Endothelial cell of umbilical vein (primary cell): ENCODE measurements at regions not wholly inside any gene's neighbourhood (a gene's known extent, or its start where the extent isn't known, plus 50 kb on each side); places are given as distances from the start of the nearest gene placed in this dataset.

Experiments used
- BruUV-seq: library from RNA; stranded (reverse); fragments of 400-500 nt; replicated peaks from 2 replicates; lab custom pipeline; 2021; lab: Mats Ljungman, UMichigan
- CTCF ChIA-PET: fragments of 300-600, 350-600 bp; sonication (Branson Sonifier 250); formaldehyde crosslinking; loops from one replicate; lab custom pipeline; 2021; ENCODE audit warnings: antibody characterized with exemption, inconsistent platforms; lab: Charles Lee
- POLR2A ChIA-PET: fragments of 300-600, 350-600 bp; sonication (Branson Sonifier 250); formaldehyde crosslinking; loops from one replicate; lab custom pipeline; 2021; ENCODE audit warnings: antibody characterized with exemption, inconsistent platforms; lab: Charles Lee
- DNase-seq: peaks from one replicate; pipeline ENCODE4 v3.0.0-alpha.2; 2011; ENCODE audit warnings: low read depth, low spot score
- FAIRE-seq: peaks from 2 replicates; lab custom pipeline; 2011; peaks lifted over from hg19 to GRCh38; lab: Jason Lieb, UNC
- H2AFZ ChIP-seq: 2 replicates; pipeline ENCODE4 v1.6.0; 2012; ENCODE audit warnings: low read depth, low read length, control low read depth, inconsistent platforms
- H3K27ac ChIP-seq: 2 replicates; pipeline ENCODE4 v1.5.1; 2011; ENCODE audit warnings: low read depth, mild to moderate bottlenecking, control low read depth, low read length, moderate library complexity; ENCODE audit not compliant: insufficient read depth
- H3K27me3 ChIP-seq, 2 experiments: 2 replicates each; pipeline versions ENCODE4 v1.6.0 to v1.6.1; 2011; ENCODE audit warnings: low read length in 2 of 2, mixed read lengths in 1 of 2; ENCODE audit not compliant: control insufficient read depth in 2 of 2, insufficient read depth in 2 of 2
- H3K36me3 ChIP-seq, 2 experiments: 2 replicates in 1 of 2; 3 replicates in 1 of 2; pipeline ENCODE4 v1.5.1; 2011; ENCODE audit warnings: low read length in 2 of 2, mild to moderate bottlenecking in 1 of 2, moderate library complexity in 1 of 2; ENCODE audit not compliant: control insufficient read depth in 2 of 2, insufficient read depth in 2 of 2; ENCODE audit errors: extremely low read depth in 1 of 2
- H3K4me1 ChIP-seq: 3 replicates; pipeline ENCODE4 v1.5.1; 2011; ENCODE audit warnings: mild to moderate bottlenecking, low read length; ENCODE audit not compliant: control insufficient read depth, insufficient read depth; ENCODE audit errors: extremely low read depth
- H3K4me2 ChIP-seq: 2 replicates; pipeline ENCODE4 v1.6.1; 2011; ENCODE audit warnings: low read length, control low read depth, mixed read lengths; ENCODE audit not compliant: insufficient read depth
- H3K4me3 ChIP-seq, 3 experiments: fragments of 200-600 bp in 1 of 3; sonication (generic), shearing (Covaris generic) in 1 of 3; replicated peaks in 1 of 3; 2 replicates each; pipeline ENCODE4 v1.5.1; 2011 to 2016; ENCODE audit warnings: control low read depth in 3 of 3, low read length in 3 of 3, mild to moderate bottlenecking in 2 of 3, inconsistent platforms in 1 of 3, low read depth in 1 of 3, moderate library complexity in 1 of 3; ENCODE audit not compliant: insufficient read depth in 1 of 3
- H3K79me2 ChIP-seq: 2 replicates; pipeline ENCODE4 v1.6.0; 2012; ENCODE audit warnings: low read length, inconsistent platforms; ENCODE audit not compliant: control insufficient read depth, insufficient read depth
- H3K9ac ChIP-seq: replicated peaks from 2 replicates; pipeline ENCODE3; 2011; ENCODE audit warnings: low read length, control low read depth; ENCODE audit not compliant: insufficient read depth; ENCODE audit errors: extremely low read depth
- H3K9me1 ChIP-seq: replicated peaks from 3 replicates; pipeline ENCODE4 v1.6.0; 2011; ENCODE audit warnings: mild to moderate bottlenecking, low read length; ENCODE audit not compliant: control insufficient read depth, insufficient read depth; ENCODE audit errors: extremely low read depth
- H3K9me3 ChIP-seq: replicated peaks from 2 replicates; pipeline ENCODE4 v1.5.1; 2012; ENCODE audit warnings: low read length, inconsistent platforms; ENCODE audit not compliant: control insufficient read depth, insufficient read depth
- H4K20me1 ChIP-seq: replicated peaks from 2 replicates; pipeline ENCODE3; 2011; ENCODE audit warnings: mild to moderate bottlenecking, low read length; ENCODE audit not compliant: control insufficient read depth, insufficient read depth; ENCODE audit errors: extremely low read depth
- CTCF ChIP-seq, 2 donors: IDR thresholded peaks; 1 replicate in 1 of 2; 2 replicates in 1 of 2; pipeline ENCODE4 v1.5.1; 2011; ENCODE audit warnings: low read length in 2 of 2, mild to moderate bottlenecking in 2 of 2, moderate library complexity in 2 of 2, control low read depth in 1 of 2, inconsistent platforms in 1 of 2, low read depth in 1 of 2; ENCODE audit not compliant: insufficient read depth in 1 of 2; ENCODE audit errors: extremely low read depth in 1 of 2
- EZH2 ChIP-seq: IDR thresholded peaks from 2 replicates; pipeline ENCODE4 v1.6.1; 2012; ENCODE audit warnings: borderline replicate concordance, low read depth, mild to moderate bottlenecking, moderate library complexity, low read length, inconsistent platforms; ENCODE audit not compliant: severe bottlenecking
- FOS ChIP-seq: IDR thresholded peaks from 2 replicates; pipeline ENCODE4 v1.6.1; 2011; ENCODE audit warnings: mild to moderate bottlenecking, low read length, moderate library complexity, borderline replicate concordance; ENCODE audit not compliant: insufficient read depth
- GATA2 ChIP-seq: IDR thresholded peaks from 2 replicates; pipeline ENCODE4 v1.7.0; 2011; ENCODE audit warnings: low read depth, mild to moderate bottlenecking, moderate library complexity, mixed read lengths, low read length; ENCODE audit not compliant: insufficient read length, insufficient read depth
- JUN ChIP-seq: IDR thresholded peaks from 2 replicates; pipeline ENCODE4 v1.6.1; 2011; ENCODE audit warnings: borderline replicate concordance, low read depth; ENCODE audit not compliant: insufficient read length, insufficient read depth
- MYC ChIP-seq: IDR thresholded peaks from one replicate; pipeline ENCODE4 v1.6.1; 2011; ENCODE audit warnings: mild to moderate bottlenecking, low read depth, low read length
- POLR2AphosphoS5 ChIP-seq: IDR thresholded peaks from 2 replicates; pipeline ENCODE4 v1.6.1; 2012; ENCODE audit warnings: low read depth, mild to moderate bottlenecking, control low read depth, low read length, moderate library complexity; ENCODE audit not compliant: insufficient read depth
- dilution Hi-C: fragments of 300-500 bp; cut with MboI; formaldehyde crosslinking; loops from one replicate; pipeline ENCODE4 v1.15.0; 2019; ENCODE audit warnings: low sequenced_read_pairs; ENCODE audit not compliant: extremely low pct_ligation_motif_present
- intact Hi-C: fragments of 100-400 bp; cut with micrococcal nuclease; formaldehyde crosslinking; loops from one replicate; pipeline ENCODE4 v1.10.0; 2022

GRCh38 chr14:94890785-94891184 lies 120.9 kb upstream of the GSC start:
- H3K4me2 ChIP-seq, result no peak overlapping the region
- H3K36me3 ChIP-seq, result no peaks in the 10 kb centered on the region
- H3K9me1 ChIP-seq, result no peaks in the 10 kb centered on the region
- no peaks in the 10 kb centered on the region for H3K79me2 ChIP-seq
- CTCF ChIA-PET, result no interaction called here
- dilution Hi-C loops (no loop called here), intact Hi-C loops (no loop called here)
- DNase-seq (no peak), FAIRE-seq (no peak)
- BruUV-seq, result no TSS peak
- no peaks in the 10 kb centered on the region for H3K9me3 ChIP-seq
- no peaks in the 10 kb centered on the region for H3K27me3 ChIP-seq
- POLR2A ChIA-PET, result no interaction called here
- H2AFZ ChIP-seq, result no peak overlapping the region
- H3K4me3 ChIP-seq, result no peak overlapping the region
- no peak overlapping the region for H3K9ac ChIP-seq
- TF ChIP-seq GATA2, result no peak
- H3K4me1 ChIP-seq, result no peaks in the 10 kb centered on the region
- H3K27ac ChIP-seq, result no peak overlapping the region
- no peaks in the 10 kb centered on the region for H4K20me1 ChIP-seq

- CTCF ChIA-PET, result no interaction called here
- TF ChIP-seq CTCF (IDR thresholded peaks at IDR 0.05; ENCODE audit: extremely low read depth in 1 of 2, insufficient read depth in 1 of 2, low read depth in 1 of 2, low read length in 2 of 2) (no peak), MYC (no peak), EZH2 (no peak), FOS (no peak), POLR2AphosphoS5 (no peak), JUN (no peak), GATA2 (no peak)
- H3K36me3 ChIP-seq, result no peaks in the 10 kb centered on the region
- BruUV-seq, result no TSS peak
- no peak overlapping the region for H3K4me3 ChIP-seq
- no peaks in the 10 kb centered on the region for H3K4me1 ChIP-seq
- dilution Hi-C loops, result no loop called here
- no peak overlapping the region for H3K9ac ChIP-seq
- no peak for DNase-seq
- no peak overlapping the region for H2AFZ ChIP-seq
- no peaks in the 10 kb centered on the region for H3K9me3 ChIP-seq
- H3K27ac ChIP-seq, result no peak overlapping the region
- no peaks in the 10 kb centered on the region for H4K20me1 ChIP-seq
- no peaks in the 10 kb centered on the region for H3K79me2 ChIP-seq
- no peak for FAIRE-seq
- H3K27me3 ChIP-seq, result no peaks in the 10 kb centered on the region
- no peaks in the 10 kb centered on the region for H3K9me1 ChIP-seq
- H3K4me2 ChIP-seq, result no peak overlapping the region
- POLR2A ChIA-PET, result no interaction called here
- intact Hi-C loops, result no loop called here
These were observed 119.8 kb upstream of the GSC start for GRCh38 chr14:94889520-94890312.
